Vagina (tissue), 2 donors: ENCODE measurements at regions not wholly inside any gene's neighbourhood (a gene's known extent, or its start where the extent isn't known, plus 50 kb on each side); places are given as distances from the start of the nearest gene placed in this dataset.

Experiments
- CTCF ChIP-seq, 3 experiments: fragments of 450-650 bp in 2 of 3; fragments of 200-600 bp in 1 of 3; sonication (generic) in 1 of 3; IDR thresholded peaks; one replicate each; pipeline ENCODE4 v1.5.1; 2017 to 2019; ENCODE audit warnings: antibody characterized with exemption in 3 of 3, mild to moderate bottlenecking in 2 of 3, moderate library complexity in 2 of 3
- POLR2A ChIP-seq, 2 donors: fragments of 450-650 bp; IDR thresholded peaks; one replicate each; pipeline ENCODE4 v1.6.1; 2017; ENCODE audit warnings: antibody characterized with exemption in 2 of 2, mild to moderate bottlenecking in 2 of 2, moderate library complexity in 2 of 2
- POLR2AphosphoS5 ChIP-seq, 2 donors: sonication (generic); formaldehyde crosslinking; IDR thresholded peaks; one replicate each; pipeline ENCODE4 v1.9.0; 2017; ENCODE audit warnings: antibody characterized with exemption in 2 of 2, mild to moderate bottlenecking in 2 of 2, low read depth in 1 of 2; ENCODE audit not compliant: insufficient read depth in 1 of 2

- TF ChIP-seq CTCF (IDR thresholded peaks at IDR 0.05) = no peak
- TF ChIP-seq POLR2A (IDR thresholded peaks at IDR 0.05) = no peak
- no peak for TF ChIP-seq POLR2AphosphoS5 (IDR thresholded peaks at IDR 0.05; ENCODE audit: insufficient read depth in 1 of 2, low read depth in 1 of 2)
Measured at GRCh38 chr21:15953551-15954116, 223.9 kb downstream of the USP25 start.
